ENCODE measurements at regions not wholly inside any gene's neighbourhood (a gene's known extent, or its start where the extent isn't known, plus 50 kb on each side); places are given as distances from the start of the nearest gene placed in this dataset.
A peak's percentile ranks its signal among the peaks of the same experiment; 100 is the strongest.

DNA sequence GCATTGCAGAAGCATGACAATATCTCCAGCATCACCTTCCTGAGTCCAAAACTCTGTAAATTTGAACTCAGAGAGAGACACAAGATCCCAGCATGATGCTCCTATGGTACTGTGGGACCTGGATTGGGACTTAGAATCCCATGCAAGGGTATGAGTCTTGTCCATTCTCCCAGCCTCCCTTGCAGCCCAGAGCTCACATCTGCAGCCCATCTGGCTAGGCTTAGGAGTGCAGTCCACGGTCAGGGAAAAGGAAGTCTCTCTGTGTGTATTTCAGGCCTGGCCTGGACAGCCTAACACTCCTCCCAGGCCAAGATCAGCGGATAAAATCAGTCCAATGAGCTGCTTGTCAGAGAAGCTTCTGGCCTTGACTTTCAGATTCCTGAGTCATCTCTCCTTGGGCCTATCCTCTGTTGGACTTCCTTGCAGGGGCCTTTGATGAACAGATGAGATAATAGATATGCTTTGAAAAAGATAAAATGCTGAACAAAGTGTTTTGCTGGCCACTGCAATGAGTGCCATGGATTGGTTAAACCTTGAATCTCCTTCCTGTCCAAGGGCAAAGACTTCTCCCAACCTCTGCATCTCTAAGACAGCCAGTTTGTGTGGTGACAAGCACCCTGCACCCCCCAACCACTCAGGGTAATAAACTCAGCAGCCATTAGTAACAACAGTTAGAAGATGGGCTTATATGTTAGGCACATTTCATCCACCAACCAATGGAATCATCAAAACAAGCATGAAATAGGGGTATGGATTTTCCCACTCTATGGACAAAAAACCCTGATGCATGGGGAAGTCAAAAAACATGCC, 412.8 kb upstream of the TBX3 start (continued):
- TF ChIP-seq, protein P1, sequence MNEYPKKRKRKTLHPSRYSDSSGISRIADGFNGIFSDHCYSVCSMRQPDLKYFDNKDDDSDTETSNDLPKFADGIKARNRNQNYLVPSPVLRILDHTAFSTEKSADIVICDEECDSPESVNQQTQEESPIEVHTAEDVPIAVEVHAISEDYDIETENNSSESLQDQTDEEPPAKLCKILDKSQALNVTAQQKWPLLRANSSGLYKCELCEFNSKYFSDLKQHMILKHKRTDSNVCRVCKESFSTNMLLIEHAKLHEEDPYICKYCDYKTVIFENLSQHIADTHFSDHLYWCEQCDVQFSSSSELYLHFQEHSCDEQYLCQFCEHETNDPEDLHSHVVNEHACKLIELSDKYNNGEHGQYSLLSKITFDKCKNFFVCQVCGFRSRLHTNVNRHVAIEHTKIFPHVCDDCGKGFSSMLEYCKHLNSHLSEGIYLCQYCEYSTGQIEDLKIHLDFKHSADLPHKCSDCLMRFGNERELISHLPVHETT (CRISPR knock-in tag; conservative IDR thresholded peaks at IDR 0.05 in 1 of 2, IDR thresholded peaks at IDR 0.05 in 1 of 2): peak in 1 of 2 experiments; percentile 62; a peak in 1 of 4 replicates
- TF ChIP-seq TOE1 (IDR thresholded peaks at IDR 0.05; ENCODE audit: borderline replicate concordance) (no peak), TOE1 (CRISPR knock-in tag; IDR thresholded peaks at IDR 0.05; ENCODE audit: borderline replicate concordance, low read depth) (no peak), PHB (CRISPR knock-in tag; IDR thresholded peaks at IDR 0.05) (no peak), HIVEP1 (CRISPR knock-in tag; IDR thresholded peaks at IDR 0.05) (0 out of 2 replicates have a peak, but pooled peaks have one; percentile 39), CEBPG (CRISPR knock-in tag; IDR thresholded peaks at IDR 0.05) (no peak), CEBPG (tag; conservative IDR thresholded peaks at IDR 0.05 in 1 of 2, IDR thresholded peaks at IDR 0.05 in 1 of 2) (no peak), NFE2 (IDR thresholded peaks at IDR 0.05; ENCODE audit: low read depth) (peak; percentile 57), KDM5B (IDR thresholded peaks at IDR 0.05; ENCODE audit: insufficient replicate concordance, low read depth, low read length) (no peak), EGR1 (conservative IDR thresholded peaks at IDR 0.05) (no peak), PHF21A (IDR thresholded peaks at IDR 0.05; ENCODE audit: borderline replicate concordance, low read depth) (no peak), JUN (IDR thresholded peaks at IDR 0.05; ENCODE audit: borderline replicate concordance, low read depth, low read length) (no peak), JUN (CRISPR knock-in tag; IDR thresholded peaks at IDR 0.05; ENCODE audit: borderline replicate concordance) (no peak), ZNF274 (IDR thresholded peaks at IDR 0.05; ENCODE audit: borderline replicate concordance, low read depth, low read length) (no peak), POU5F1 (IDR thresholded peaks at IDR 0.05; ENCODE audit: borderline replicate concordance, low read depth, low read length, partially characterized antibody) (no peak), NBN (IDR thresholded peaks at IDR 0.05; ENCODE audit: low read depth) (no peak), MTA3 (IDR thresholded peaks at IDR 0.05; ENCODE audit: borderline replicate concordance) (no peak), MAFK (IDR thresholded peaks at IDR 0.05; ENCODE audit: low read length) (peak; percentile 34; the same call in 1 of the 2 replicates), ZFP30 (CRISPR knock-in tag; IDR thresholded peaks at IDR 0.05; ENCODE audit: borderline replicate concordance) (no peak), ZNF584 (CRISPR knock-in tag; IDR thresholded peaks at IDR 0.05; ENCODE audit: low read depth) (no peak), TAF15 (IDR thresholded peaks at IDR 0.05; ENCODE audit: low read depth, low read length) (no peak), CREM (IDR thresholded peaks at IDR 0.05; ENCODE audit: low read depth) (no peak), HNRNPL (IDR thresholded peaks at IDR 0.05; ENCODE audit: low read depth, low read length) (no peak)
- TF ChIP-seq, protein P2, sequence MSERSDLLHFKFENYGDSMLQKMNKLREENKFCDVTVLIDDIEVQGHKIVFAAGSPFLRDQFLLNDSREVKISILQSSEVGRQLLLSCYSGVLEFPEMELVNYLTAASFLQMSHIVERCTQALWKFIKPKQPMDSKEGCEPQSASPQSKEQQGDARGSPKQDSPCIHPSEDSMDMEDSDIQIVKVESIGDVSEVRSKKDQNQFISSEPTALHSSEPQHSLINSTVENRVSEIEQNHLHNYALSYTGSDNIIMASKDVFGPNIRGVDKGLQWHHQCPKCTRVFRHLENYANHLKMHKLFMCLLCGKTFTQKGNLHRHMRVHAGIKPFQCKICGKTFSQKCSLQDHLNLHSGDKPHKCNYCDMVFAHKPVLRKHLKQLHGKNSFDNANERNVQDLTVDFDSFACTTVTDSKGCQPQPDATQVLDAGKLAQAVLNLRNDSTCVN (CRISPR knock-in tag; IDR thresholded peaks at IDR 0.05): no peak
- TF ChIP-seq, protein P3, sequence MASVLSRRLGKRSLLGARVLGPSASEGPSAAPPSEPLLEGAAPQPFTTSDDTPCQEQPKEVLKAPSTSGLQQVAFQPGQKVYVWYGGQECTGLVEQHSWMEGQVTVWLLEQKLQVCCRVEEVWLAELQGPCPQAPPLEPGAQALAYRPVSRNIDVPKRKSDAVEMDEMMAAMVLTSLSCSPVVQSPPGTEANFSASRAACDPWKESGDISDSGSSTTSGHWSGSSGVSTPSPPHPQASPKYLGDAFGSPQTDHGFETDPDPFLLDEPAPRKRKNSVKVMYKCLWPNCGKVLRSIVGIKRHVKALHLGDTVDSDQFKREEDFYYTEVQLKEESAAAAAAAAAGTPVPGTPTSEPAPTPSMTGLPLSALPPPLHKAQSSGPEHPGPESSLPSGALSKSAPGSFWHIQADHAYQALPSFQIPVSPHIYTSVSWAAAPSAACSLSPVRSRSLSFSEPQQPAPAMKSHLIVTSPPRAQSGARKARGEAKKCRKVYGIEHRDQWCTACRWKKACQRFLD (CRISPR knock-in tag; IDR thresholded peaks at IDR 0.05): peak; percentile 47; the same call in 1 of the 2 replicates

Measured in K562 (cell line).